Breast epithelium (tissue), 3 donors: ENCODE measurements at regions not wholly inside any gene's neighbourhood (a gene's known extent, or its start where the extent isn't known, plus 50 kb on each side); places are given as distances from the start of the nearest gene placed in this dataset.

ENCODE experiments used
- CTCF ChIP-seq, 3 donors: fragments of 450-650 bp; IDR thresholded peaks; one replicate each; pipeline ENCODE4 v1.5.1; 2016 to 2017; ENCODE audit warnings: antibody characterized with exemption in 3 of 3, mild to moderate bottlenecking in 3 of 3, moderate library complexity in 3 of 3
- POLR2A ChIP-seq: fragments of 450-650 bp; IDR thresholded peaks from one replicate; pipeline ENCODE4 v1.6.1; 2016; ENCODE audit warnings: antibody characterized with exemption, mild to moderate bottlenecking, moderate library complexity
- POLR2AphosphoS5 ChIP-seq, 3 donors: sonication (generic); formaldehyde crosslinking; IDR thresholded peaks; one replicate each; pipeline ENCODE4 v1.6.1; 2017; ENCODE audit warnings: antibody characterized with exemption in 3 of 3

- TF ChIP-seq CTCF (IDR thresholded peaks at IDR 0.05) (no peak), POLR2AphosphoS5 (IDR thresholded peaks at IDR 0.05) (no peak), POLR2A (no peak)
Measured at GRCh38 chr4:23060776-23061175, 368.0 kb downstream of the GBA3 start.
